Upper lobe of left lung (tissue), 6 donors: ENCODE measurements at regions not wholly inside any gene's neighbourhood (a gene's known extent, or its start where the extent isn't known, plus 50 kb on each side); places are given as distances from the start of the nearest gene placed in this dataset.

ENCODE experiments used
- ATAC-seq, 2 donors: fragments of 200-7000 bp; cut with Tn5 transposase; one replicate each; pipeline ENCODE4 v1.9.1; 2022; ENCODE audit warnings: mild to moderate bottlenecking in 2 of 2, moderate library complexity in 2 of 2; ENCODE audit not compliant: low FRiP score in 2 of 2
- DNase-seq, 2 donors: peaks; one replicate each; pipeline ENCODE4 v3.0.0-alpha.2; 2019 to 2020
- H3K27ac ChIP-seq, 4 donors: fragments of 200-600 bp; sonication (generic); one replicate each; pipeline ENCODE4 v1.5.1; 2016 to 2019
- H3K27me3 ChIP-seq, 4 donors: fragments of 200-600 bp; sonication (generic); one replicate each; pipeline ENCODE4 v1.5.1; 2017 to 2019
- H3K36me3 ChIP-seq, 4 donors: fragments of 200-600 bp; sonication (generic); one replicate each; pipeline ENCODE4 v1.5.1; 2016 to 2019
- H3K4me1 ChIP-seq, 4 donors: fragments of 200-600 bp; sonication (generic); one replicate each; pipeline ENCODE4 v1.5.1; 2018 to 2019
- H3K4me3 ChIP-seq, 4 donors: fragments of 200-600 bp; sonication (generic); one replicate each; pipeline ENCODE4 v1.5.1; 2017 to 2019; ENCODE audit warnings: mild to moderate bottlenecking in 2 of 4, moderate library complexity in 1 of 4
- H3K9me3 ChIP-seq, 4 donors: fragments of 200-600 bp; sonication (generic); one replicate each; pipeline ENCODE4 v1.5.1; 2018 to 2019
- CTCF ChIP-seq, 6 experiments: fragments of 450-650 bp in 4 of 6; fragments of 200-600 bp in 2 of 6; sonication (generic) in 2 of 6; IDR thresholded peaks; one replicate each; pipeline ENCODE4 v1.5.1; 2016 to 2019; ENCODE audit warnings: antibody characterized with exemption in 6 of 6
- EP300 ChIP-seq, 4 donors: sonication (generic); formaldehyde crosslinking; IDR thresholded peaks; one replicate each; pipeline ENCODE4 v1.5.1; 2017; ENCODE audit warnings: antibody characterized with exemption in 4 of 4, control low read depth in 2 of 4
- POLR2A ChIP-seq, 4 donors: fragments of 450-650 bp; IDR thresholded peaks; one replicate each; pipeline ENCODE4 v1.5.1; 2016 to 2017; ENCODE audit warnings: antibody characterized with exemption in 4 of 4, mild to moderate bottlenecking in 2 of 4
- POLR2AphosphoS5 ChIP-seq, 2 donors: sonication (generic); formaldehyde crosslinking; IDR thresholded peaks; one replicate each; pipeline ENCODE4 v1.5.1; 2017; ENCODE audit warnings: antibody characterized with exemption in 2 of 2
- WGBS, 2 donors: methylation state at CpG; one replicate each; pipeline ENCODE4 v1.1.5; 2017 to 2018; 5-methylcytosine and 5-hydroxymethylcytosine counted together
- donor health status: DM: no; HTN: no; CAD: no; lungs with moderate emphysema.
- donor health status: DM: no; HTN: yes; CAD: no; lungs with severe emphysema.

DNA sequence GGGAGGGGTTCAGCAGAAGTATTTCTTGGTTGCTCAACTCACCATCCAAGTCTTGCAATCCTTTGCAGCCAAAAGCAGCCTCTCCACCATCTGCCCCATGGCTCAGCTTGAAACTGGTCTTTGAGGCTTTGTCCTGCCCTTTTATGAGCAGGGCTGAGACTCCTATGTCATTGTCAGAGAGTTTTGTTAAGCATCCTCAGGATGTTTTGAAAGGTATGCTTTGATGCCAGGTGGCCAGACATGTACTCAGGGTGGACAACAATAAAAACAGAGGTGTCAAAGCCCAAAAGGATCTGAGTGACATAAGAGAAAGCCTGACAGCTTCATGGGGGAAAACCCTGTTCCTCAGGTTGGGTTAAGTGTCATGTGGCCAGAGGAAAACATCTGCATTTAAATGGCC is 310.5 kb downstream of the PRDM2 start:
- no peaks in the 10 kb centered on the region for H3K36me3 ChIP-seq
- H3K27me3 ChIP-seq, result no peaks in the 10 kb centered on the region
- ATAC-seq, result no peak
- H3K27ac ChIP-seq, result no peak overlapping the region
- TF ChIP-seq EP300 (IDR thresholded peaks at IDR 0.05), result no peak
- TF ChIP-seq POLR2A (IDR thresholded peaks at IDR 0.05), result no peak
- no peak for TF ChIP-seq POLR2AphosphoS5 (IDR thresholded peaks at IDR 0.05)
- no peak for TF ChIP-seq CTCF (IDR thresholded peaks at IDR 0.05)
- no peak overlapping the region for H3K4me3 ChIP-seq
- DNase-seq, result no peak
- H3K4me1 ChIP-seq, result no peaks in the 10 kb centered on the region
- H3K9me3 ChIP-seq, result no peaks in the 10 kb centered on the region

GRCh38 chr1:14011132-14011531 is 311.1 kb downstream of the PRDM2 start:
- Histone ChIP-seq H3K36me3 (no peaks in the 10 kb centered on the region), H3K27ac (no peak overlapping the region), H3K4me3 (no peak overlapping the region), H3K27me3 (no peaks in the 10 kb centered on the region), H3K4me1 (no peaks in the 10 kb centered on the region), H3K9me3 (no peaks in the 10 kb centered on the region)
- no peak for DNase-seq
- TF ChIP-seq POLR2A (IDR thresholded peaks at IDR 0.05), result no peak
- TF ChIP-seq POLR2AphosphoS5 (IDR thresholded peaks at IDR 0.05), result no peak
- no peak for TF ChIP-seq CTCF (IDR thresholded peaks at IDR 0.05)
- TF ChIP-seq EP300 (IDR thresholded peaks at IDR 0.05), result no peak
- WGBS, 2 donors, result 69 to 71% methylated on average over 9 of the region's 9 CpGs
- ATAC-seq, result no peak

DNA sequence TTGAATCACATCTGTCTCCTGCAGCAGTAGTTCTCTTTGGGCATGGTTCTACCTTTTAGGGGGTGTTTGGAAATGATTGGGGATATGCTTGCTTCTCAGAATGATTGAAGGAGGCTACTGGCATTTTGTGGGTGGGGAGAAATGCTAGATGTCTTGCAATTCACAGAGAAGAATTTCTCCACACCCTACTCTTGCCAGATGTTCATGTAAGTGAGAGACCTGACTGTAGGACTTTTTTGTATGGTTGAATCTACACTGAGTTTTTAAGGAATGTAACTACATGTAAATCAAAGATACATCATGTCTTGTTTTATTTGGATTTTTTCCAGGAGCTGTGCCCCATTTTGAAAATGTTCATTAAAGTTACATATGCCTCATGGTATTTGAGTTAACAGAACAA is 311.9 kb downstream of the PRDM2 start:
- Histone ChIP-seq H3K27me3 (no peaks in the 10 kb centered on the region), H3K9me3 (no peaks in the 10 kb centered on the region), H3K4me3 (no peak overlapping the region), H3K4me1 (no peaks in the 10 kb centered on the region), H3K27ac (no peak overlapping the region), H3K36me3 (no peaks in the 10 kb centered on the region)
- no peak for ATAC-seq
- no peak for DNase-seq
- TF ChIP-seq CTCF (IDR thresholded peaks at IDR 0.05) (no peak), POLR2AphosphoS5 (IDR thresholded peaks at IDR 0.05) (no peak), POLR2A (IDR thresholded peaks at IDR 0.05) (no peak)

DNA sequence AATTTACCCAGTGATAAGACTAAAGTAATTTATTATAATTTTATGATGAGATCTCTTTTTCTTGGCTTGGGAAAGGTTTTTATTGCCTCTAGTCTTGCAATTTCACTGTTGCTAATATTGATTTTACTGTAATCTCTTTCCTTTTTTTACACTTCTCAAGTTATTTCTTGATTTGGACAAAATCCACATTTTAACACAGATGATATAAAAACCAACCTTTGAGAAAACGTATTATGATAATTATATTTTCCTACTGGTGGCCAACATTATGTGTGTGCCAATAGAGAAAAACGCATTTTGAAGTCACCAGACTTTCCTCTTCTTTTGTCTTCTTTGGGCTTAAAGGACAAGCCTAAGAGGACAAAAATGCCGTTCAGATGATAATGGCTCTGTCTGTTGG is 314.9 kb downstream of the PRDM2 start:
- no peak for ATAC-seq
- 74 to 87% methylated on average over 3 of the region's 3 CpGs for WGBS, 2 donors

More for the DNA sequence above, 314.9 kb downstream of the PRDM2 start:
- Histone ChIP-seq H3K27me3 (no peaks in the 10 kb centered on the region), H3K27ac (no peak overlapping the region), H3K9me3 (no peaks in the 10 kb centered on the region), H3K4me3 (no peak overlapping the region), H3K36me3 (no peaks in the 10 kb centered on the region), H3K4me1 (no peaks in the 10 kb centered on the region)
- DNase-seq, result no peak
- TF ChIP-seq POLR2AphosphoS5 (IDR thresholded peaks at IDR 0.05), result no peak
- TF ChIP-seq CTCF (IDR thresholded peaks at IDR 0.05), result no peak
- TF ChIP-seq POLR2A (IDR thresholded peaks at IDR 0.05), result no peak
- TF ChIP-seq EP300 (IDR thresholded peaks at IDR 0.05), result no peak
